Activated B cell treated with CpG ODN at 0.5 μM for 24 hours (primary cell): ENCODE measurements at regions not wholly inside any gene's neighbourhood (a gene's known extent, or its start where the extent isn't known, plus 50 kb on each side); places are given as distances from the start of the nearest gene placed in this dataset.

Source experiments
- ATAC-seq: fragments of 200-7000 bp; cut with Tn5 transposase; one replicate; pipeline ENCODE4 v1.10.0; 2021; ENCODE audit warnings: low read depth, mild to moderate bottlenecking, moderate library complexity
- CTCF ChIA-PET: fragments of 350-600 bp; sonication (Branson Sonifier 250); formaldehyde crosslinking; loops from one replicate; lab custom pipeline; 2021; ENCODE audit warnings: antibody characterized with exemption; lab: Charles Lee
- POLR2A ChIA-PET: fragments of 350-600 bp; sonication (Branson Sonifier 250); formaldehyde crosslinking; loops from one replicate; lab custom pipeline; 2021; ENCODE audit warnings: antibody characterized with exemption; lab: Charles Lee
- DNase-seq: peaks from one replicate; pipeline ENCODE4 v3.0.0; 2022
- H3K27ac Mint-ChIP-seq: one replicate; pipeline ENCODE4 v1.8.0; 2020; ENCODE audit warnings: mixed read lengths
- H3K27me3 Mint-ChIP-seq: one replicate; pipeline ENCODE4 v1.8.0; 2021; ENCODE audit warnings: mixed read lengths
- H3K36me3 Mint-ChIP-seq: one replicate; pipeline ENCODE4 v1.8.0; 2021; ENCODE audit warnings: low read depth, mixed read lengths
- H3K4me1 Mint-ChIP-seq: one replicate; pipeline ENCODE4 v1.8.0; 2021; ENCODE audit warnings: mixed read lengths
- H3K4me3 Mint-ChIP-seq: one replicate; pipeline ENCODE4 v1.8.0; 2020; ENCODE audit warnings: mild to moderate bottlenecking, mixed read lengths
- H3K9me3 Mint-ChIP-seq: one replicate; pipeline ENCODE4 v1.8.0; 2020; ENCODE audit warnings: mixed read lengths
- intact Hi-C: fragments of 100-400 bp; cut with micrococcal nuclease; formaldehyde crosslinking; loops from one replicate; pipeline ENCODE4 v1.15.1; 2024
- TF ChIP-seq, protein P1 (sequence below): fragments of 200-600 bp; IDR thresholded peaks from one replicate; pipeline ENCODE4 v1.8.0; 2022; ENCODE audit warnings: antibody characterized with exemption, mild to moderate bottlenecking

GRCh38 chr5:53777864-53778618 lies 217.6 kb downstream of the NDUFS4 start:
- Mint-ChIP-seq H3K9me3 (no peaks in the 10 kb centered on the region), H3K4me3 (no peak overlapping the region), H3K4me1 (no peaks in the 10 kb centered on the region), H3K36me3 (no peaks in the 10 kb centered on the region), H3K27me3 (no peaks in the 10 kb centered on the region), H3K27ac (no peak overlapping the region)
- no peak for ATAC-seq
- TF ChIP-seq, protein P1, sequence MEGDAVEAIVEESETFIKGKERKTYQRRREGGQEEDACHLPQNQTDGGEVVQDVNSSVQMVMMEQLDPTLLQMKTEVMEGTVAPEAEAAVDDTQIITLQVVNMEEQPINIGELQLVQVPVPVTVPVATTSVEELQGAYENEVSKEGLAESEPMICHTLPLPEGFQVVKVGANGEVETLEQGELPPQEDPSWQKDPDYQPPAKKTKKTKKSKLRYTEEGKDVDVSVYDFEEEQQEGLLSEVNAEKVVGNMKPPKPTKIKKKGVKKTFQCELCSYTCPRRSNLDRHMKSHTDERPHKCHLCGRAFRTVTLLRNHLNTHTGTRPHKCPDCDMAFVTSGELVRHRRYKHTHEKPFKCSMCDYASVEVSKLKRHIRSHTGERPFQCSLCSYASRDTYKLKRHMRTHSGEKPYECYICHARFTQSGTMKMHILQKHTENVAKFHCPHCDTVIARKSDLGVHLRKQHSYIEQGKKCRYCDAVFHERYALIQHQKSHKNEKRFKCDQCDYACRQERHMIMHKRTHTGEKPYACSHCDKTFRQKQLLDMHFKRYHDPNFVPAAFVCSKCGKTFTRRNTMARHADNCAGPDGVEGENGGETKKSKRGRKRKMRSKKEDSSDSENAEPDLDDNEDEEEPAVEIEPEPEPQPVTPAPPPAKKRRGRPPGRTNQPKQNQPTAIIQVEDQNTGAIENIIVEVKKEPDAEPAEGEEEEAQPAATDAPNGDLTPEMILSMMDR = no peak
- intact Hi-C loops = no loop called here
- no peak for DNase-seq
- ChIA-PET CTCF (no interaction called here), POLR2A (no interaction called here)

- ATAC-seq = no peak
- intact Hi-C loops = no loop called here
- ChIA-PET CTCF (no interaction called here), POLR2A (no interaction called here)
- TF ChIP-seq, protein P1 = no peak
- H3K4me1 Mint-ChIP-seq = no peaks in the 10 kb centered on the region
- no peak overlapping the region for H3K27ac Mint-ChIP-seq
- DNase-seq = no peak
- no peaks in the 10 kb centered on the region for H3K9me3 Mint-ChIP-seq
- H3K27me3 Mint-ChIP-seq = no peaks in the 10 kb centered on the region
- H3K36me3 Mint-ChIP-seq = no peaks in the 10 kb centered on the region
- H3K4me3 Mint-ChIP-seq = no peak overlapping the region
Measured at GRCh38 chr5:53779541-53779981, 219.1 kb downstream of the NDUFS4 start.

- Mint-ChIP-seq H3K4me3 (no peak overlapping the region), H3K9me3 (no peaks in the 10 kb centered on the region), H3K36me3 (no peaks in the 10 kb centered on the region), H3K27me3 (no peaks in the 10 kb centered on the region), H3K4me1 (no peaks in the 10 kb centered on the region), H3K27ac (no peak overlapping the region)
- TF ChIP-seq, protein P1 = no peak
- ChIA-PET POLR2A (interaction anchor here (0.6 kb wide), 1 partner anchor 297 kb away, joined by 11 read pairs; no protein-coding TSS in a partner anchor), CTCF (no interaction called here)
- no peak for DNase-seq
- intact Hi-C loops = no loop called here
- no peak for ATAC-seq
Measured at GRCh38 chr5:53782620-53783019, 222.2 kb downstream of the NDUFS4 start.

GRCh38 chr5:53783624-53784228 lies 223.3 kb downstream of the NDUFS4 start:
- no peaks in the 10 kb centered on the region for H3K36me3 Mint-ChIP-seq
- H3K4me1 Mint-ChIP-seq = no peaks in the 10 kb centered on the region
- ChIA-PET POLR2A (no interaction called here), CTCF (no interaction called here)
- TF ChIP-seq, protein P1 = no peak
- H3K4me3 Mint-ChIP-seq = no peak overlapping the region
- intact Hi-C loops = no loop called here
- peaks cover 4% of the 10 kb centered on the region for H3K9me3 Mint-ChIP-seq
- ATAC-seq (no peak), DNase-seq (no peak)
- no peaks in the 10 kb centered on the region for H3K27me3 Mint-ChIP-seq
- no peak overlapping the region for H3K27ac Mint-ChIP-seq

- Mint-ChIP-seq H3K36me3 (no peaks in the 10 kb centered on the region), H3K4me1 (no peaks in the 10 kb centered on the region), H3K27me3 (no peaks in the 10 kb centered on the region), H3K9me3 (peaks cover 4% of the 10 kb centered on the region), H3K27ac (no peak overlapping the region), H3K4me3 (no peak overlapping the region)
- TF ChIP-seq, protein P1 = no peak
- DNase-seq (no peak), ATAC-seq (no peak)
- intact Hi-C loops = no loop called here
- POLR2A ChIA-PET = interaction anchor here (0.7 kb wide), 1 partner anchor 9 kb away, joined by 6 read pairs; no protein-coding TSS in a partner anchor
- CTCF ChIA-PET = no interaction called here
Measured at GRCh38 chr5:53784596-53784995, 224.2 kb downstream of the NDUFS4 start.
